ENCODE measurements at regions not wholly inside any gene's neighbourhood (a gene's known extent, or its start where the extent isn't known, plus 50 kb on each side); places are given as distances from the start of the nearest gene placed in this dataset.

DNA sequence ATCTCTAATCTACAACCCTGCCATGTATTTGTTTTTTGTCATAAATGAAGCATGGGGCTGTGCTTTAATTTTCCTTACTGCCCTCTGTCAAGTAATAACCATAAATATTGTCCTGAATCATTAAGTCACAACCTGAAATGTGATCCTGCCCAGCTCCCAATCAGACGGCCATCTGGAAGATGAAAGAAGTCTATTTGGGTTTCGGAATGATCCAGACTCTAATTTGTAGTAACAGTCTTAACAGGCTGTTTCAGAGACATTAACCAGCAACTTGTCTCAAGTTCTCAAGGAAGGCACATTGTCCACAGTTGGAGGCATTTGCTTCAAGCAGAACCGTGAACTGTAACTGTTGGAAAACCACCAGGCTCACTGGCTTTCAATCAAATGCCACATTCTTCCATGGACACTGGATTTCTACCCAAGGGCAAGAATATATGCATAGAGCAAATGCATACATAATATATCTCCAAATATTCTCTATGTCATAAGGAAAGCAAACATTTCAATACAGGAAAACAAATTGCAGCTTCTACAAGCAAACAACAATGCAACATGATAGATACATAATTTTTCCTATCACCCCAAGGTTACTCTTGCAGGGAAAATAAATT, 405.2 kb upstream of the NPVF start:
- DNase-seq (ENCODE audit: low read depth) = no peak

DNA sequence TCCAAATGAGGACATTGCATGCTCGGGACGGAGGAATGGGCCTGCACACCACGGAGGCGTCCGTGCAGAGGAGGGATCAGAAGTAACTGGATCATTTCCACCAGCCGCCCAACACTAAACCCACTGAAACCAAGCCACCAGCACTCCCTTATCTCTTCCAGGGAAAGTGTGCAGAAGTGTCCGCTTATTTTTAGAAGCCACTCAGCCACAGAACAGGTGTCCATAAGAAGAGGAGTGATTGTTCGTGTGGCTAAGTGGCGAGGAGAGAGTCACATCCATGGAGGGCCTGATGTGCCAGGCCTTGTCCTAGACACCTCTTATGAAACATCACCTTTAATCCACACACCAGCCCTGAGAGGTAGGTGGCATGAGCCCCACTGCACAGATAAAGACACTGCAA, 407.9 kb upstream of the NPVF start:
- no peak for DNase-seq (ENCODE audit: low read depth)

DNA sequence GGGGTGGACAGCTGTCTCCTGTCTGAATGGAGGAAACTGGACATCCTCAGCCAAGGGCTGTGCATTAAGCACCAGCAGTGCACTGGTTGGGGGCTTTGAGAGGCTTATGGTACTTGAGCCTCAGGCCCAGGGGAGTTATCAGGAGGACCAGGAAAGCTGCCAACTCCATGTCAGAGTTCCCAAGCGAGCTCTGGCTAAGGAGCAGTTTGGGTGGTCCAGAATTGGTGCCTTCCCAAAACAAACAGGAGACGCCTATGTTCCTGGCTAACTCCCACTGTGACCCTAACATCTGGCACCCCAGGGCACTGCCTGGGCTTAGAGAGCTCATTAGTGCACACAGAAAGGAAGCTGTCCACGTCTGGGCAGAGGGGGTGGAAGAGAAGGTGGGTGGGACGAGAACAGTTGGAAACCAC, 408.6 kb upstream of the NPVF start:
- DNase-seq (ENCODE audit: low read depth) = no peak

DNA sequence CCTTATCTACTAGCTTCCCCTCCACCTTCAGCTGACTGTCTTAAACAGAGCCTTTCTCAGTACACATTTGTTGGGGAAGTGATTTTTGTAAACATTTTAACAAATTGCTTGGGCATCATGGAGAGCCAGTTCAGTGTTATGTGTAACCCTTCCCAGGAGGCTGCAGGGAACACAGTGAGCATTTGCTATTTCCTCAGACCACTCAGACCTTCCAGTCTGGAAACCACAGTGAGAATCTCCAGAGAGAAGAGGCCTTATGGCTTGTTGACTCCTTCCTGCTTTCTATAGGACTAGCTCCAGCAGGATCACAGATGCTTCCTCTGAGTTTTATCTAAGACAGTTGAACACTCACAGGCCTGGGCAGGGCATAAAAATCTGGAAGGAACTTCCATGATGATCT, 409.8 kb upstream of the NPVF start:
- DNase-seq (ENCODE audit: low read depth) = no peak

DNA sequence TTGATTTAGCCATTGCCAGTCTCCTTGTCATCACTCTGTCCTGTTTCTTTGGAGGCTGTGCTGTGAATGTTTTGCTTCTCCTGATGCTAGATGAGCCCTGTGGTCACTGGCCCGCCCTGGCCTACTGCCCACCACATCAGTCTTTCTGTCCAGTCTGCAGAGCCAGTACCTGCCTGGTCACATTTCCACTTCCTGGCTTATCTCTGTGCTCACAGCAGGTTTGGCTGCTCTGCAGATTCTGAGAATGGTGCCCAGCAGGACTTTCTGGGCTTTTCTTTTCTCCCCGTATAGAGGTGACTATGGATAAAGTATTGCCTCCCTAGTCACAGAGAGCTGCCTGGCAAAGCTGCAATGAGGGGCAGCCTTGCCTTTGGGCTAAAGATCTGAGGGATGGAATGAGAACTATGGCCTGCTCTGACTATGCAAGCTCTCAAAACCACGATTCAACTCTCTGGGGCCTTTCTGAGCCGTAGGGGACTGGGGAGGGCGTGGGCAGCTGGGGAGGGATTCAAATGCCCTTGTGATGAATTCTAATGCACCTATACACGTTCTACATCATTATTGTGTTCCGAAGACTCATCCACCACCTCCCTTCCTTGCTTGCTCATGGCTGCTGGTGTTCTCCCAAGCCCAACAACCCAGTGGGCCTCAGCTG, 410.4 kb upstream of the NPVF start:
- no peak for DNase-seq (ENCODE audit: low read depth)

DNA sequence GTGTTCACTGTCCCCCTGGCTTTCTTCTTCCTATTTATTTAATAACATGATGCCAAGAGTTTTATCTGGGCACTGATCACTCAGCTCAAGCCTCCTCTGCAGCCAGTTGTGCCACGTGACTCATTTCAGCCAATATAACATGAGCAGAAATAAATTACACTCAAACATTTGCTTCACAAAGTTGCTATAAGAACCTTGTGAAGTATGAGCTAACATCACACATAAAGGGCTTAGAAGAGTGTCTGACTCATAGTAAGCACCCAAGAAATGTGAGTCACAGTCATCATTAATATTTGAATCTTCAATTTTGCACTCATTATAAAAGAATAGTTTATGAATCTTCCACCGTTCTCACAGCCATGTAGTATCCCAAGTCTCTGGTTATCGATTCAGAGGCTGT, 414.6 kb upstream of the NPVF start:
- no peak for DNase-seq (ENCODE audit: low read depth)

DNA sequence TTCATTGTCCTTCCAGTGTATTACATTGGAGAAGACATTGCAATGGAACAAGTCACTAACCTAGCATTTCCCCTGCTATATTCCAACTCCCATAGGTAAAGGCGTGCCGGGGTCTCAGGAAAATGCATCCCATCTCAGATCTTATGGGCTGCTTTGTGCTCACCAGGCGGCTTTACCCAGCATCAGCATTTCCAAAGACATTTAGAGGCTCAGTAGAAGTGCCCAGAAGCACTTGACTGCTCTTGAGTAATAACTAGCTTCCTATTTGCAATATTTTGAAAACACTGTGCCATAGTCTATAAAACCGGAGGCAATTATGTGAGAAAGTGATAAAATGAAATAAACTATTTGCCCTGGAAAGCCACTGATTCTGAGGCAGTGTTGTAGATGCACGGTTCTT, 415.0 kb upstream of the NPVF start:
- no peak for DNase-seq (ENCODE audit: low read depth)

DNA sequence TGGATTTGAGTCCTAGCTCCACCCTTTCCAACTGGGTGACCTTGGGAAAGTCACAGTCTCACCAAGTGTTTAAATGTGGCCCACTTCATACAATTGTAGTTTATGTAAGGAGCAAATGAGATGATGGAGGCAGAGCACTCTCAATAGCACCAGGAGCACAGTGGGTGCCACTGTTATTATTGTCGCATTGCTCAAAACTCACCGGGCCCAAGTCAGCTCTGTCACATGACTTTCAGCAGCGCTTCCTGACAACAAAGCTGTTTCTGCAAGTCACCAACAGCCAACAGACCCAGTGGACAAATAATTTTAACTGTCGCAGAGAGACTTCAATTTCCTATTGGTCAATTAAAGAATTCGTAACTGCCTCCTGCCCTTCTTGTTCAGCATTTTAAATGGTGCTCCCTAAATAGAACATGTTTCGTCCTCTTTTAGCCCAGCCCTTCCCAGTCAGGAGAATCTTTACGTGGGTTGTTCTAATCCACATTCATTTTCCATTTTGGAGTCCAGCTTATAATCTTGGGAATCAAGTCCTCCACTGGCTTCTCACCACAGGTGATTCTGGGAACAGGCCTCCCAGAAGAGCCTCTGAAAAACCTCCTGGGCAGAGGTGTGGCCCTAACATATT, 415.6 kb upstream of the NPVF start:
- no peak for DNase-seq (ENCODE audit: low read depth)

DNA sequence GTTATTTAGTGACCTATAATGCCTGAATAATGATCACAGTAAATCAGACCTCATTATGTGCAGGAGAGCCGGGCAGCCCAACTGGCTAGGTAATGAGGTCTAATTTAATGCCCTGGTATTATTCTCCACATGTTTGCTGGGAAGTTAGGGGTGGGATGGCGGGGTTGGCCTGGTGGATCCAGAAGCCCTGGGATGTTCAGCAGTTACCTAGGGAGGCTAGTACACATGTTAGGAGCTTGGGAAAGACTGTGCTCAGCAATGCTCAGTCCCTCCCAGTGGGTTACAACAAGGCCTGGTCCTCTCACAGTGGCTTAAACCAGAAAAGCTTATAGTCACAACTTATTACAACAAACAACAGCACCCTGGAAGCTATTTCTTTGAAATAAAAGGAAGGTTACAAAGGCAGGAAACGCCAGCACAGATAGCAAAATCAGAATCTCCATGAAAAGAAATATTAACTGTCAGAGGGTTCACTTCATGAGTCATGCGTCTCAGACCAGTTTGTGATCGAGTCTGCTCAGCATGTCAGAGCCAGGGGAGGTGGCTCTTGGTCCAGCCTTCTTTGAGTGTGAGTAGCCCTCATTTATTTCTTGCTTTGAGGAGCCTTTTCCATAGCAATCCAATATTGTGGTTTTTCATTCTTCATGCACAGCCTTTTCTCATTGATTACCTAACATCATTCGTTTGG, 418.6 kb upstream of the NPVF start:
- no peak for DNase-seq (ENCODE audit: low read depth)

DNA sequence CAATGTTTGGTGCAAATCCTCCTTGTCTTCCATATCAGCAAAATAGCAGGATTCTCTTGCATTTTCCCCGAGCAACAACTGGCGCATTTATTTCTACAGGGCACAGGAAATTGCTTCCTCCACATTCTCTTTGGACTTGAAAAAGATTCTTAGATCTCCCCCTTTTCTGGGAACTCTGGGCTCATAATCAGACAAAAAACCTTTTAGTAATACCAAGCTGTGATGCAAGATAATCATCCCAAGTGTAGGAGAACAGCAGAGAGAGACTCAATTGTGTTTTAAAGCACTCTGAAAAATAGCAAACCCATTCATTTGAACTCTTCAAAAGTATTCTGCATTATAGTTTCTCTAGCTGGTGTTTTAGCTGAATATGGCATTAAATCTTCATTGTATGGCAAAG, 419.6 kb upstream of the NPVF start:
- no peak for DNase-seq (ENCODE audit: low read depth)

DNA sequence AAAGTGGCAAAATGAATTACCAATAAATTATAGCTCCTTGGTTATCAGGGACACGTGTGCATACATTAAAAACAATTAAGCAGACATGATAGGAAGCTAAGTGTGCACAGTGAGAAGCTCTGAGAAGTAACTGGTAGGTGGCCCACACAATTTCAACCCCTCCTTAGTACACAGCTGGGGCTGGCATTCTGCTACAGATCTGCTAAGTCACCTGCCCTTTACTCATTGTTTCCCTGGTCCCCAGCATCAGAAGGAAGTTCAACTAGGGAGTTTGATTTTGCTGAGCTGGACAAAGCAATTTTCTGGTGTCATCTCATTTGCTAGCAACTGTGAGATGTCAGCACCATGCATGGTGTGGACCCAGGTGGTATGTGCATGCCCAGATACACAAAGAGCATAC, 424.1 kb upstream of the NPVF start:
- no peak for DNase-seq (ENCODE audit: low read depth)

DNA sequence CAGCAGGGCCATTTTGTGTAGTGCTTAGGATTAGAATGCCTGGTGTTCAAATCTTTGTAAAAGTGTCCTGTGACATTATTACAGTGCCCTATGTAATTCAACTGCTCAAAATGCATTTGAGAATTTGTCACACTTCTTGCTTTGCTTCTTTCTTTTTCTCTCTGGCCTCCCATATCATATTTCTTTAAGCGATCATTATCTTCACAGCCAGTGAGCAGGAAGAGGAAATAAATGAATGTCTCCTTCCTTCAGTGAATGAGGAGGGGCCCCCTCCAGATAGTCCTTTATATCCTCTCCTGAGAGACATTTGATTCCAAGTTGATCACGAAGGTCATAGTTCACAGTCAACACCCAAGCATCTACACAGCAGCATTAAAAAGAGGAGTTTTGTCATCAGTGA, 425.1 kb upstream of the NPVF start:
- DNase-seq (ENCODE audit: low read depth) = no peak

DNA sequence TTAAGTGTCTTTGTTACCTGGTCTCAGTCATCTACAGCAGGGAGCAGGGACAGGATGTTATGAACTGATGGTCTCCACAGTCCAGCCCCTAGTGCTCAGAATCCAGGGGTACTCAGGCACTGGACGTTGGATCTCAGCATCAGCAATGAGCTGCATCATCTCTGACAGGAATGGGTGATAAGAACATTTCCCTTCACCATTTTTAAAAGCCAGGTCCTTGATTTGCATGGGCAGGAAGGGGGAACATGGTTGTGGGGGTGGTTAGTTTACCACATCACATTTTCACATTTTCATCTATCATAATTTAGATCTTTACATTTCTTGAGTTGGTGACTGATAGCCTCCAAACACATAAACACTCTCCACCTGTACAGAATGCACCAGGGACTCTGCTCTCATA, 427.8 kb upstream of the NPVF start:
- no peak for DNase-seq (ENCODE audit: low read depth)

DNA sequence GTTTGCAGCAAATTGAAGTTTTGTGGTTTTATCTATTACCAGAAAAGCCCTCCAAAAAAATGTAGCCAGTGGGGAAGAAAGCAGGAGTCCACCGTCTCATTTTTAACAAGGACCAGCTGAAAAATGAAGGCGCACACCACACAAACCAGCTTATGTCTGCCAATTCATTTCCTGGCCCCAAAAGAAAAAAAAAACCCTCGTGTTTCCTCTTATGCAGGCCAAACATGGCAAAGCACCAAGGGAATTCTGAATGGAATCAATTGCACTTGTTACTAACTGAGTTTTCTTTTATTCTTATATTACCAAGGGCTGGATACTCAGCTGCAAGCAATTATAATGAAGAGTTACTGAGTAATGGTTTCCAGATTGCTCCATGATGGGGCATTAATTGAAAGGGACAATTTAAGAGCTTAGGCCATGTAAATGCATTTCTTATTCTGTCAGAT, 428.3 kb upstream of the NPVF start:
- peak; percentile 88 for DNase-seq (ENCODE audit: low read depth)

DNA sequence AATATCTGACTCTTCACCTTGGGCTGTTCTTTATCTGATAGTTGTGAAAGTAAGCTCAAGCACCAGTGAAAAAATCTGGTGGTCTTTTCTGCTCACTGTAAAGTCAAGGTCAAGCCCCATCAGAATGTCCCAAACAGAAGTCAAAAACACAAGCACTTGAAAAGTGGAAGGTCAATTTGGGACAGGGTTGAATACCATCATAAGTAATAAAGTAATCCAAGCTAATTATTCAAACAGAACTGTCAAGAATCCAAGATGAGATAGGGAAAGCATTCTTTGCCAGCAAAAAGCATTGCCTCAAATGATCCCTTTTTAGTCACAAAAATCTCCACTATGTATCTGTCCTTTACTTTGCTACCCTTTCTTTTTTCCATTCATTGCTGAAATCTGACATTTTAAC, 430.1 kb upstream of the NPVF start:
- no peak for DNase-seq (ENCODE audit: low read depth)

DNA sequence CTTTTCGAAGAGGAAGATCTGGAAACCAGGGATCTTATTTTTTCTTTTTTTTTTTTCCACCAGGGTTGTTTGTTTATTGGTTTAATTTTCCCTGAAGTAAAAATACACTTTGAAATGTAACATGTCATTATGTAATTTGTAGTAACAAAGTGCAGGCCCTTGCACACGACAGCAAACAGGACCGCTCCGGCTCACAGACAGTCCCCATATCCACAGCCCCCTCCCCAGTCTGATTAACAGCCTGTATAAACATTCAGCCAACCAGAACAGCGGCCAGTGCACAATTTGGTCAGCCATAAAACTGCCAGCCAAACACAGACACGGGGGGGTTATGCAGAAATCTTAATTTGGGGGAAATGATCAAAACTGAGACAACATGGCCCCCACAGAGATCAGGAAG, 431.6 kb upstream of the NPVF start:
- DNase-seq (ENCODE audit: low read depth) = no peak

DNA sequence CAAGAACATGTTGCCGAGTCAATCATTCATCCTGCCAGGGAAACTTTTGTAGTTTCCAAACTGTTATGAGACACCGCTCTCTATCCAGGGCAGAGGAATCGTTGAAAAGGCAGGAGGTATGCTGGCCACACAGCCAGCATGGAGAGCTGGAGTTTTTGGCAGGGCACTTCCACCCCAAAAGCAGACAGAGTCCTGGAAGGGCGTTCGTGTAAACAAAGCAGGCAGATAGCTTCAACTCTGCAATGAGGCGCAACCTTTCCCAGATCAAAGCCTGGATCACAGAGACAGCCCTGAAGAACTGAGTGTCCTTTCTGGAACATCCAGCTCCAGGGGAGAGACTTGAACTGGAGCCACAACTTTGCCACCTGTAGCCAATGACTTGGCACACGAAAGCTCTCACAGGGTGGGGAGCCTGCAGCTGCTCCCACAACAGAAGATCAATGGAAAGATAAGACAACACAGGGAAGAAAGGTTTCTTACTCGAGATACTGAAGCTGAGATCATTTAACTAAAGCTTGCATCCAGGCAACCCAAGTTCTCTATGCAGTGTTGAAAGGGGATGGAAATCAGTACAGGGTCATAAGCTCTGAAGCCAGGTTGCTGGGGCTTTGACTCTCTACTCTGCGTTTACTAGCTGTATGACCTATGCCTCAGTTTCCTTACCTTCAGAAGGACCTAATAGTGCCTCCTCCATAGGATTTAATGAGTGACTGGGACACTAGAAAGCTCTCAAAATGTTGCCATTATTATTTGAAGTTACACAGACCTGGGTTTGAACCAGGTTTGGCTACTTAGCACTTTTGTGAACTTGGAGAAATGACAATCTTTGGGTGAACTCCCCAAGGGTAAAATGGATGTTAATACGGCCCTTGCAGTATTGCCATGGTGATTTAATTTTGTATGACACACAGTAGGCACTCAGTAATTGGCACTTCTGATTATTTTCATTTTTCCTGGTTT, 434.8 kb upstream of the NPVF start:
- no peak for DNase-seq (ENCODE audit: low read depth)

DNA sequence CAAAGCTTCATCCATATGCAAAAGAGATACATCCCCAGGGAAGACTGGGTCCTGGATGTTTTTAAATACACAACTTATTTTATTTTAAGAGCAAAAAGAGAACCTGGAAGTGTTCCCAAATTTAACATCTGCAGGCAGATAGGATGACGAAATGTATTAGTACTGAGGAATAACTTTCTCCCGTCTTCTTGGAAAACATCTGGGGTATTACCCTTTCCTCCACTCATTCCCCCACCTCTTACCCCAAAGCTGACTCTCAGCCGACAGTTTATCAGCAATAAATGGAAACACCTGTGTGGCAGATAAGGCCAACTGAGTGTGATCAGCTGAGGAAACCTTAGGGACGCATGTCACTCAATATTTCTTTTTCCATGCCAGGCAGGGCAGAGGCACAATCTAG, 435.6 kb upstream of the NPVF start:
- DNase-seq (ENCODE audit: low read depth) = peak; percentile 14

DNA sequence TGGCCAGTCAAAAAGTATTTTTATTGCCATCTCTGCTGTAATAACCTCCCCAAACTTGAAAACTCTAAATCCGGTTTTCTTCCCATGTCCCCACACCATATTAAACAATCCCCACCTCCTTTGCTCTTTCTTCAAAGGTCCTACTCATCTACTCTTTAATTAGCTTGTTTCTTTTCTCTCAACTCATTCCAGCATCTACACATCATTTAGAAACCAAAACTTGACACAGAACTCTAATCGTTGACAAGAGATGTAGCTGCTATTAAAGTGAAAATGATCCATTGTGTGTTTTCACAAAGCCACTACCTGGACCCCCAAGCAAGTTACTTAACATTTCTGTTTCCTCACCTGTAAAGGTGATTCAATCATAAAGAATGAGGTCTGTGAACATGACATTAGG, 436.3 kb upstream of the NPVF start:
- no peak for DNase-seq (ENCODE audit: low read depth)

DNA sequence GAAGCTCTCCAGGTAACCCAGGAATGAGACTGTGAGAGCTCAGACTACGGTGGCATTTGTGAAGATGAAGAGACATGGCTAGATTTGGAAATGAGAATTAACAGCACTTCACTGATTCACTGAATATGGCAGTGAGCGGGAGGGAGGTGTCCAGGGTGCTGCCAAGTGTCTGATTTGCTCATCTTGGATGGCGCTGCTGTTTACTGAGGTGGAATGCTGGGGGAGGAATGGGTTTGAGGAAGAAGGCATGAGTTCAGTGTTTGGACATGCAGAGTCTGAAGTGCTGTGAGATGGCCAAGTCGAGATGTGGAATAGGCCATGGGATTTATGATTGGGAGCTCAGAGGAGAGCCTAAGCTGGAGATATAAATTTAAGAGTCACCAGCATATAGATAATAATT, 437.1 kb upstream of the NPVF start:
- DNase-seq (ENCODE audit: low read depth) = no peak

DNA sequence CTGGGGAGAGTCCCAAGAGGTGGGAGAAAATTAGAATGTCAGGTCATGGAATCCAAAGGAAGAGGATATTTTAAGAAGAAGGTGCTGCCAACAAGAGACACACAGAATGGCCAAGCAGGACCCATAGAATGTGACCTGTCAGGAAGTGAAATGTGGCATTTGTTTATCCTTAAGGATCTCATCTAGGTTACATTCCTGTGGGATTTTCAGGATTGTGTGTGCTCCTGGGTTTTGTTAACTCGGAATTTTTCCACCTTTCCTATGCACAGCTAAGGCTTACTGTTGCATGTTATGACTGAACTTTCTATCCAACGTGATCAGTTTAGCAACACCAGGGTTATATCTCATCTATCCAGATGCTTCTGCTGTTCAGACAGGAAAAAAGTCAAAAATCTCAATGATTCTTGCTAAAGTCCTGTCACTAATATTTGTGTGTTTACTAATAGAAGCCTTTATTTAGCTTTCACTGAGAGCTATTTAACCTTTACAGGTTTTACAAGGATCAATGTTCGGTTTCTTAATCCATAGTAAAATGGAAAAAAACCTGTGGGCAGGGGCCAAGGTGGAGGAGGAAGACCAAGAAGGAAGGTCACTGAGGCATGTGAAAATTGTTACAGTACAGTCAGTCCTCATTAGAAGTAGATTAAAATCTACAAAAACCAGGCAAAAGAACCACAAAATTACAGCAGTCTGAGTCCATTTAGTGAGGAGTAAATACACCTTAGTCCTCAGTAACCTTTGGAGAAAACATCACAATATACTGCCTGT, 437.8 kb upstream of the NPVF start:
- no peak for DNase-seq (ENCODE audit: low read depth)

Measured in fibroblast of gingiva (primary cell).